H1 (cell line): ENCODE measurements at regions not wholly inside any gene's neighbourhood (a gene's known extent, or its start where the extent isn't known, plus 50 kb on each side); places are given as distances from the start of the nearest gene placed in this dataset.

Source experiments
- CTCF ChIA-PET: fragments of 300-600 bp; sonication (Branson Sonifier 250); formaldehyde crosslinking; loops from one replicate; lab custom pipeline; 2021; ENCODE audit not compliant: partially characterized antibody; lab: Charles Lee
- POLR2A ChIA-PET: fragments of 300-600 bp; sonication (Branson Sonifier 250); formaldehyde crosslinking; loops from one replicate; lab custom pipeline; 2021; ENCODE audit warnings: inconsistent platforms; ENCODE audit not compliant: partially characterized antibody; lab: Charles Lee
- DNase-seq, 2 experiments: peaks; one replicate each; pipeline versions ENCODE4 v3.0.0 to v3.0.0-alpha.2; 2010 to 2022; ENCODE audit warnings: low spot score in 2 of 2, low read depth in 1 of 2, mixed read lengths in 1 of 2
- FAIRE-seq: peaks from 2 replicates; lab custom pipeline; 2011; peaks lifted over from hg19 to GRCh38; lab: Jason Lieb, UNC
- H2AFZ ChIP-seq: 2 replicates; pipeline ENCODE4 v1.8.1; 2012; ENCODE audit warnings: low read length, inconsistent platforms
- H2AK5ac ChIP-seq: 2 replicates; pipeline ENCODE4 v1.6.1; 2013; ENCODE audit warnings: low read depth, low read length
- H2BK120ac ChIP-seq: replicated peaks from 2 replicates; pipeline ENCODE3; 2013; ENCODE audit warnings: low read depth, low read length, inconsistent platforms
- H2BK12ac ChIP-seq: 2 replicates; pipeline ENCODE4 v1.6.1; 2013; ENCODE audit warnings: low read depth, low read length
- H2BK15ac ChIP-seq: 2 replicates; pipeline ENCODE4 v1.6.1; 2013; ENCODE audit warnings: low read length
- H2BK20ac ChIP-seq: 2 replicates; pipeline ENCODE4 v1.6.1; 2013; ENCODE audit warnings: low read length
- H2BK5ac ChIP-seq: 2 replicates; pipeline ENCODE4 v1.6.1; 2013; ENCODE audit warnings: low read depth, low read length
- H3K14ac ChIP-seq: 2 replicates; pipeline ENCODE4 v1.6.1; 2013; ENCODE audit warnings: inconsistent platforms; ENCODE audit not compliant: insufficient read length
- H3K18ac ChIP-seq: 2 replicates; pipeline ENCODE4 v1.6.1; 2013; ENCODE audit warnings: low read length; ENCODE audit errors: extremely low read depth
- H3K23ac ChIP-seq: 2 replicates; pipeline ENCODE4 v1.6.1; 2013; ENCODE audit warnings: inconsistent platforms; ENCODE audit not compliant: insufficient read length
- H3K23me2 ChIP-seq: 2 replicates; pipeline ENCODE4 v1.6.1; 2013; ENCODE audit warnings: low read depth, low read length
- H3K27ac ChIP-seq: 2 replicates; pipeline ENCODE4 v1.6.1; 2011; ENCODE audit warnings: low read depth, low read length, inconsistent platforms
- H3K27me3 ChIP-seq, 4 experiments: replicated peaks in 1 of 4; 1 replicate in 1 of 4; 2 replicates in 3 of 4; pipeline versions ENCODE4 v1.6.1 to v1.8.1; 2011 to 2013; ENCODE audit warnings: low read length in 3 of 4, mild to moderate bottlenecking in 3 of 4, inconsistent platforms in 2 of 4, mixed read lengths in 2 of 4, moderate library complexity in 1 of 4; ENCODE audit not compliant: control insufficient read depth in 3 of 4, insufficient read depth in 3 of 4; ENCODE audit errors: extremely low read depth in 1 of 4
- H3K36me3 ChIP-seq, 4 experiments: 2 replicates each; pipeline versions ENCODE4 v1.6.1 to v1.8.1; 2011 to 2013; ENCODE audit warnings: mild to moderate bottlenecking in 4 of 4, low read length in 3 of 4, moderate library complexity in 2 of 4, control low read depth in 1 of 4, inconsistent platforms in 1 of 4; ENCODE audit not compliant: insufficient read depth in 4 of 4, control insufficient read depth in 2 of 4
- H3K4ac ChIP-seq: replicated peaks from 2 replicates; pipeline ENCODE3; 2013; ENCODE audit warnings: low read length, low read depth, mixed read lengths, inconsistent platforms; ENCODE audit not compliant: insufficient read length
- H3K4me1 ChIP-seq, 4 experiments: replicated peaks in 1 of 4; 1 replicate in 1 of 4; 2 replicates in 3 of 4; pipeline versions ENCODE4 v1.6.1 to v1.8.1; 2011 to 2013; ENCODE audit warnings: low read length in 3 of 4, inconsistent platforms in 2 of 4, mixed read lengths in 1 of 4; ENCODE audit not compliant: insufficient read depth in 4 of 4, control insufficient read depth in 3 of 4
- H3K4me2 ChIP-seq, 2 experiments: 2 replicates each; pipeline versions ENCODE4 v1.6.1 to v1.8.1; 2011 to 2013; ENCODE audit warnings: low read depth in 2 of 2, low read length in 2 of 2, control low read depth in 1 of 2, inconsistent platforms in 1 of 2, mild to moderate bottlenecking in 1 of 2; ENCODE audit not compliant: insufficient read depth in 1 of 2
- H3K4me3 ChIP-seq, 4 experiments: fragments of 200-600, 300-600 bp in 1 of 4; sonication (generic), shearing (Covaris generic), sonication (Bioruptor Twin) in 1 of 4; 2 replicates each; pipeline versions ENCODE4 v1.5.1 to v1.8.1; 2011 to 2016; ENCODE audit warnings: low read length in 4 of 4, low read depth in 3 of 4, control low read depth in 2 of 4, inconsistent platforms in 2 of 4, mild to moderate bottlenecking in 2 of 4, mixed read lengths in 1 of 4, moderate library complexity in 1 of 4; ENCODE audit not compliant: insufficient read depth in 2 of 4; ENCODE audit errors: extremely low read depth in 1 of 4
- H3K56ac ChIP-seq: replicated peaks from 2 replicates; pipeline ENCODE3; 2013; ENCODE audit warnings: low read depth, mild to moderate bottlenecking, mixed read lengths, low read length, inconsistent platforms; ENCODE audit not compliant: insufficient read length
- H3K79me1 ChIP-seq: 2 replicates; pipeline ENCODE4 v1.6.1; 2013; ENCODE audit warnings: low read depth, low read length, control low read depth
- H3K79me2 ChIP-seq, 2 experiments: 2 replicates each; pipeline versions ENCODE4 v1.6.1 to v1.8.1; 2012 to 2013; ENCODE audit warnings: low read length in 2 of 2, mild to moderate bottlenecking in 2 of 2, inconsistent platforms in 1 of 2; ENCODE audit not compliant: insufficient read depth in 2 of 2, control insufficient read depth in 1 of 2
- H3K9ac ChIP-seq, 4 experiments: replicated peaks in 1 of 4; 1 replicate in 1 of 4; 2 replicates in 3 of 4; pipeline versions ENCODE4 v1.6.1 to v1.8.1; 2011 to 2013; ENCODE audit warnings: low read depth in 3 of 4, low read length in 3 of 4, control low read depth in 2 of 4, mild to moderate bottlenecking in 2 of 4, moderate library complexity in 2 of 4, inconsistent platforms in 1 of 4; ENCODE audit errors: extremely low read depth in 1 of 4
- H3K9me3 ChIP-seq, 2 experiments: 2 replicates each; pipeline versions ENCODE4 v1.6.1 to v1.8.1; 2012 to 2013; ENCODE audit warnings: mild to moderate bottlenecking in 2 of 2, moderate library complexity in 2 of 2, control low read depth in 1 of 2, inconsistent platforms in 1 of 2, low read depth in 1 of 2, low read length in 1 of 2, mixed read lengths in 1 of 2; ENCODE audit not compliant: insufficient read depth in 2 of 2
- H4K20me1 ChIP-seq, 2 experiments: replicated peaks in 1 of 2; 2 replicates each; pipeline versions ENCODE3 to v1.8.1; 2011 to 2013; ENCODE audit warnings: inconsistent platforms in 2 of 2, low read length in 2 of 2, mild to moderate bottlenecking in 1 of 2; ENCODE audit not compliant: insufficient read depth in 2 of 2, control insufficient read depth in 1 of 2
- H4K5ac ChIP-seq: 2 replicates; pipeline ENCODE4 v1.6.1; 2013; ENCODE audit warnings: low read length, low read depth, mixed read lengths, inconsistent platforms; ENCODE audit not compliant: insufficient read length
- H4K8ac ChIP-seq: 2 replicates; pipeline ENCODE4 v1.8.0; 2013; ENCODE audit warnings: mild to moderate bottlenecking, moderate library complexity, low read length, inconsistent platforms; ENCODE audit not compliant: insufficient read depth; ENCODE audit errors: extremely low read depth
- H4K91ac ChIP-seq: replicated peaks from 2 replicates; pipeline ENCODE3; 2013; ENCODE audit warnings: low read length, mixed read lengths, inconsistent platforms; ENCODE audit not compliant: insufficient read length
- EP300 ChIP-seq, 2 experiments: IDR thresholded peaks; 1 replicate in 1 of 2; 2 replicates in 1 of 2; pipeline ENCODE4 v1.6.1; 2011 to 2012; ENCODE audit warnings: low read depth in 2 of 2, low read length in 2 of 2, mild to moderate bottlenecking in 2 of 2, borderline replicate concordance in 1 of 2, inconsistent platforms in 1 of 2, moderate library complexity in 1 of 2
- RXRA ChIP-seq: IDR thresholded peaks from 2 replicates; pipeline ENCODE4 v1.6.1; 2011; ENCODE audit warnings: low read depth, mild to moderate bottlenecking, low read length, moderate library complexity; ENCODE audit not compliant: insufficient read depth
- WGBS, 2 experiments: shearing (Covaris generic) in 1 of 2; methylation state at CpG; one replicate each; pipeline versions ENCODE4 v1.1.6 to v1.1.7; 2013 to 2015; ENCODE audit warnings: low lambda C conversion rate in 2 of 2, mixed read lengths in 2 of 2, inconsistent platforms in 1 of 2, low coverage in 1 of 2, missing lambda C conversion rate in 1 of 2; ENCODE audit not compliant: insufficient replicate concordance in 2 of 2, insufficient coverage in 1 of 2, insufficient read length in 1 of 2; ENCODE audit errors: extremely low coverage in 1 of 2, missing lambda C conversion rate in 1 of 2; 5-methylcytosine and 5-hydroxymethylcytosine counted together

DNA sequence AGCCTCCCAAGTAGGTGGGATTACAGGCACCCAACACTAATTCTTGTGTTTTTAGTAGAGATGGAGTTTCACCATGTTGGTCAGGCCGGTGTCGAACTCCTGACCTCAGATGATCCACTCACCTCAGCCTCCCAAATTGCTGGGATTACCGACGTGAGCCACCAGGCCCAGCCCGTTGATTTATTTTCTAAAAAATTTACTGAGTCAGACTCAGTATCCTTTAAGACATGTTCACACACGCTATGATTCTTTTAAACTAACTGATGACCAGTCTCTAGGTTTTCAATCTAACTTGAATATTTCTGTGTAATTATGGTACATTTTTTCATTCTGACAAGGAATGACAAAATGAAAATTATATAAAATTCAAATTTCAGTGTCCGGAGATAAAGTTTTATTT, 114.5 kb downstream of the MMUT start:
- H4K8ac ChIP-seq: no peak overlapping the region
- 100% methylated on average over 7 of the region's 7 CpGs; no CpG with 5 or more reads in 1 of the 2 experiments for WGBS, 2 experiments
- no peaks in the 10 kb centered on the region for H3K9me3 ChIP-seq
- H3K56ac ChIP-seq: no peak overlapping the region
- no peak overlapping the region for H3K23ac ChIP-seq
- H3K9ac ChIP-seq: no peak overlapping the region
- H2AK5ac ChIP-seq: no peak overlapping the region
- H2BK15ac ChIP-seq: no peak overlapping the region
- H3K27ac ChIP-seq: no peak overlapping the region
- H3K18ac ChIP-seq: no peak overlapping the region
- no peaks in the 10 kb centered on the region for H3K4me1 ChIP-seq
- H2BK5ac ChIP-seq: no peak overlapping the region
- no peak overlapping the region for H3K4me3 ChIP-seq
- H3K36me3 ChIP-seq: no peaks in the 10 kb centered on the region
- no peak overlapping the region for H2AFZ ChIP-seq
- DNase-seq (no peak), FAIRE-seq (no peak)
- POLR2A ChIA-PET: no interaction called here
- CTCF ChIA-PET: no interaction called here
- no peaks in the 10 kb centered on the region for H3K23me2 ChIP-seq
- H3K4me2 ChIP-seq: no peak overlapping the region
- H4K20me1 ChIP-seq: no peaks in the 10 kb centered on the region
- no peaks in the 10 kb centered on the region for H3K27me3 ChIP-seq
- no peak overlapping the region for H3K4ac ChIP-seq
- no peak overlapping the region for H2BK120ac ChIP-seq
- no peak overlapping the region for H4K5ac ChIP-seq
- no peak overlapping the region for H2BK20ac ChIP-seq
- TF ChIP-seq EP300 (IDR thresholded peaks at IDR 0.05; ENCODE audit: borderline replicate concordance in 1 of 2, low read depth in 2 of 2, low read length in 2 of 2) (no peak), RXRA (no peak)
- no peaks in the 10 kb centered on the region for H3K79me2 ChIP-seq
- H3K14ac ChIP-seq: no peak overlapping the region
- no peak overlapping the region for H2BK12ac ChIP-seq
- no peak overlapping the region for H4K91ac ChIP-seq
- no peaks in the 10 kb centered on the region for H3K79me1 ChIP-seq
